Stomach (tissue), 8 donors: ENCODE measurements at regions not wholly inside any gene's neighbourhood (a gene's known extent, or its start where the extent isn't known, plus 50 kb on each side); places are given as distances from the start of the nearest gene placed in this dataset.
A peak's percentile ranks its signal among the peaks of the same experiment; 100 is the strongest.

Experiments used
- DNase-seq, 2 donors: peaks; one replicate each; pipeline versions ENCODE4 v3.0.0 to v3.0.0-alpha.2; 2013 to 2019
- H3K27ac ChIP-seq, 5 donors: fragments of 200-600 bp in 4 of 5; sonication (generic) in 4 of 5; one replicate each; pipeline ENCODE4 v1.5.1; 2013 to 2019; ENCODE audit warnings: mild to moderate bottlenecking in 1 of 5, moderate library complexity in 1 of 5
- H3K27me3 ChIP-seq, 3 donors: fragments of 200-600 bp; sonication (generic); one replicate each; pipeline ENCODE4 v1.5.1; 2017 to 2019; ENCODE audit warnings: mixed run types in 1 of 3
- H3K36me3 ChIP-seq, 4 donors: fragments of 200-600 bp; sonication (generic); 1 replicate in 3 of 4; 2 replicates in 1 of 4; pipeline ENCODE4 v1.5.1; 2016 to 2019
- H3K4me1 ChIP-seq, 4 donors: fragments of 200-600 bp; sonication (generic); one replicate each; pipeline ENCODE4 v1.5.1; 2016 to 2019
- H3K4me3 ChIP-seq, 4 donors: fragments of 200-600 bp; sonication (generic) in 3 of 4; one replicate each; pipeline ENCODE4 v1.5.1; 2016 to 2019; ENCODE audit warnings: mild to moderate bottlenecking in 1 of 4
- H3K9me3 ChIP-seq, 4 donors: fragments of 200-600 bp; sonication (generic); one replicate each; pipeline ENCODE4 v1.5.1; 2016 to 2019
- EP300 ChIP-seq: sonication (generic); formaldehyde crosslinking; IDR thresholded peaks from one replicate; pipeline ENCODE4 v1.6.1; 2017; ENCODE audit warnings: antibody characterized with exemption
- POLR2A ChIP-seq, 4 donors: fragments of 450-650 bp; IDR thresholded peaks; one replicate each; pipeline ENCODE4 v1.6.1; 2016; ENCODE audit warnings: antibody characterized with exemption in 4 of 4, control low read depth in 2 of 4, mild to moderate bottlenecking in 1 of 4, moderate library complexity in 1 of 4
- POLR2AphosphoS5 ChIP-seq, 3 donors: sonication (generic); formaldehyde crosslinking; IDR thresholded peaks; one replicate each; pipeline ENCODE4 v1.6.1; 2016; ENCODE audit warnings: antibody characterized with exemption in 3 of 3
- WGBS, 5 donors: extraction: QIAGEN DNeasy Blood & Tissue Kit in 3 of 5; methylation state at CpG; one replicate each; pipeline versions ENCODE4 v1.1.5 to v1.1.7; 2013 to 2018; 5-methylcytosine and 5-hydroxymethylcytosine counted together
- intact Hi-C: fragments of 100-400 bp; cut with DNase I; formaldehyde crosslinking; loops from one replicate; pipeline ENCODE4 v1.15.1; 2023; ENCODE audit warnings: low total_unique reads
- TF ChIP-seq, protein P1 (sequence below), 7 experiments: fragments of 450-650 bp in 4 of 7; fragments of 200-600 bp in 3 of 7; sonication (generic) in 3 of 7; IDR thresholded peaks; one replicate each; pipeline ENCODE4 v1.5.1; 2016 to 2019; ENCODE audit warnings: antibody characterized with exemption in 7 of 7, control low read depth in 2 of 7, mild to moderate bottlenecking in 1 of 7
- donor health status: healthy with polysubstance abuse.
- donor health status: Bipolar disorder and iron deficiency.
- donor health status: healthy.

DNA sequence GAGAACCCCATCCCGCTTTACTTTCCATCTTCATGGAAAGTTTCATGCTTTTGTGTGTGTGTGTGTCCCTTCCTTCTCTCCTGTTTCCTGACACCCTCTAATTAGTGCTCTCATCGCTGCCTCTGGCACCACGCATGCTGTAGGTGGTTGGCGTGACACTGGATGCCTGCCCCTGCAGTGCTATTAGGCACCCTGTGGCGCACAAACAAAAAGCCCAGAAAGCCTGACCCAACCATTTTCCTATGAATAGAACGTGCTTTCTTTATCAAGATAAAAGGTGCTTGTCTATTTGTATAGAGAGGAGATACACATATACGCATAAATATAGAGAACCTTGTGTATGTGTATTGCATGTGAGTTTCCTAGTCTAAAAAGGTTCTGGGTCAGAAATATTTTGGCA is 120.8 kb upstream of the CDCA7L start:
- WGBS, 5 donors = 66 to 76% (median 75%) methylated on average over 7 of the region's 7 CpGs
- Histone ChIP-seq H3K4me3 (no peak overlapping the region), H3K36me3 (no peaks in the 10 kb centered on the region), H3K27ac (no peak overlapping the region), H3K4me1 (no peaks in the 10 kb centered on the region), H3K27me3 (peaks cover 0 to 6% (median 0%) of the 10 kb centered on the region in 3 donors), H3K9me3 (no peaks in the 10 kb centered on the region)
- TF ChIP-seq POLR2A (IDR thresholded peaks at IDR 0.05) = no peak
- TF ChIP-seq, protein P1, sequence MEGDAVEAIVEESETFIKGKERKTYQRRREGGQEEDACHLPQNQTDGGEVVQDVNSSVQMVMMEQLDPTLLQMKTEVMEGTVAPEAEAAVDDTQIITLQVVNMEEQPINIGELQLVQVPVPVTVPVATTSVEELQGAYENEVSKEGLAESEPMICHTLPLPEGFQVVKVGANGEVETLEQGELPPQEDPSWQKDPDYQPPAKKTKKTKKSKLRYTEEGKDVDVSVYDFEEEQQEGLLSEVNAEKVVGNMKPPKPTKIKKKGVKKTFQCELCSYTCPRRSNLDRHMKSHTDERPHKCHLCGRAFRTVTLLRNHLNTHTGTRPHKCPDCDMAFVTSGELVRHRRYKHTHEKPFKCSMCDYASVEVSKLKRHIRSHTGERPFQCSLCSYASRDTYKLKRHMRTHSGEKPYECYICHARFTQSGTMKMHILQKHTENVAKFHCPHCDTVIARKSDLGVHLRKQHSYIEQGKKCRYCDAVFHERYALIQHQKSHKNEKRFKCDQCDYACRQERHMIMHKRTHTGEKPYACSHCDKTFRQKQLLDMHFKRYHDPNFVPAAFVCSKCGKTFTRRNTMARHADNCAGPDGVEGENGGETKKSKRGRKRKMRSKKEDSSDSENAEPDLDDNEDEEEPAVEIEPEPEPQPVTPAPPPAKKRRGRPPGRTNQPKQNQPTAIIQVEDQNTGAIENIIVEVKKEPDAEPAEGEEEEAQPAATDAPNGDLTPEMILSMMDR (IDR thresholded peaks at IDR 0.05) = no peak
- intact Hi-C loops = no loop called here
- DNase-seq = no peak

DNA sequence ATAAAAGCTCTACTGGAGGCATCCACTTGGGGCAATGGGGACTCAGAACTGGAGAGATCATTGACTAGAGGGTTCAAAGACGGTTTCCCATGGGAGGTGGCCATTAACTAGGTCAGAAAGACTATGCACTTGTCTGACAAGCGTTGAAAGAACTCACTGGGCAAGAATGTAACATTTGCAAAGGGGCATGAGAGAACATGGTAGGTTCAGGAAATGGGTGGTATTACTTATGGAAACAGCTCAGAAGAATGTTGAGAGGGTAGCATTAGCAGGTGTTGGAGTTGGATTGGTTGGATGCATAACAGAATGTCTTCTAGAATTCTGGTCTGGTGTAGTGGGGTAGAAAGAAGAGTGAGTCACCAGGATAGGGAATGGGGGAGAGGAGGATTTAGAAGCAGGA is 119.1 kb upstream of the CDCA7L start:
- H3K27me3 ChIP-seq = peaks cover 0 to 6% (median 0%) of the 10 kb centered on the region in 3 donors
- 69 to 87% (median 81%) methylated on average over 2 of the region's 2 CpGs for WGBS, 5 donors
- TF ChIP-seq POLR2AphosphoS5 (IDR thresholded peaks at IDR 0.05) (no peak), POLR2A (IDR thresholded peaks at IDR 0.05) (no peak), EP300 (no peak)
- TF ChIP-seq, protein P1 (IDR thresholded peaks at IDR 0.05) = no peak
- no peaks in the 10 kb centered on the region for H3K9me3 ChIP-seq
- no peaks in the 10 kb centered on the region for H3K36me3 ChIP-seq
- H3K4me3 ChIP-seq = no peak overlapping the region
- no peak overlapping the region for H3K27ac ChIP-seq
- intact Hi-C loops = no loop called here
- no peaks in the 10 kb centered on the region for H3K4me1 ChIP-seq
- DNase-seq = no peak

DNA sequence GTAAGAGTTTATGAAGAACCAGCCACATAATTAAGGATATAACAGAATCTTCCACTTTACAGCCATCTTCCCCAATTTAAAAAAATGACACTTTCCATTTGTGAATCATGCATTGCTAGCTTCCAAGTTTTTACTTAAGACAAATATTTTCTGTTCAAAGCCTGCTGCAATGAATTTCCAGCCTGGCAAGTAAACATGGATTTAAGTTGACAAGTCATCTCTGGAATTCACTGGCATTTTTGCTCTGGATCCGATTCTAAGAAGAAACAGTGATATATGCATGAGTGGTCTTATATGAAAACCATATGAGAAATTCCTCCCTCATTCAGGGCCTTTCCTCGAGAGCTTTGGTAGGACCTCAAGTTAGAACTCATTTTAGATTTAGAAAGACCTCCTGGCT is 116.1 kb upstream of the CDCA7L start:
- Histone ChIP-seq H3K4me1 (no peaks in the 10 kb centered on the region), H3K9me3 (no peaks in the 10 kb centered on the region), H3K36me3 (no peaks in the 10 kb centered on the region), H3K27ac (no peak overlapping the region), H3K4me3 (no peak overlapping the region), H3K27me3 (peaks cover 0 to 6% (median 0%) of the 10 kb centered on the region in 3 donors)
- TF ChIP-seq, protein P1 (IDR thresholded peaks at IDR 0.05) = no peak
- TF ChIP-seq EP300 (no peak), POLR2A (IDR thresholded peaks at IDR 0.05) (no peak), POLR2AphosphoS5 (IDR thresholded peaks at IDR 0.05) (no peak)
- DNase-seq = peak in 1 of 2 donors; percentile 22
- WGBS, 5 donors = 50 to 71% (median 66%) methylated on average over 2 of the region's 2 CpGs
- intact Hi-C loops = no loop called here

DNA sequence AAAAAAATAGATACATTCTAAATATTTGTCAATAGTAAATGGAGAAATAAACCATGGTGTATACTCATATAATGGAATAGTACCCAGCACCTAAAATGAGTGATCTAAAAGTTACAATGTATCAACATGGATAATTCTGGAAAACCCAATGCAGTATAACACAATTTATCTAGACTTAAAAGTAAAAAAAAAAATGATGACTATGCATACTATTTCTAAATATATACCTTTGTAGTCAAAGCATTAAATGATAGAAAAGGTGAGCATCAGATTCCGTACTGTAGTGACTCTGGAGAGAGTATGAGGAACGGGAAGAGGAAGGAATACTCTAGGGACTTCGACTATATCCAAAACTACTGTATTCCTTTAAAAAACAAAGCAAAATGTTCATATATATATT is 115.2 kb upstream of the CDCA7L start:
- Histone ChIP-seq H3K4me3 (no peak overlapping the region), H3K36me3 (no peaks in the 10 kb centered on the region), H3K27ac (no peak overlapping the region), H3K9me3 (no peaks in the 10 kb centered on the region), H3K4me1 (no peaks in the 10 kb centered on the region), H3K27me3 (peaks cover 0 to 6% (median 0%) of the 10 kb centered on the region in 3 donors)
- WGBS, 5 donors = 82 to 92% (median 85%) methylated on average over 3 of the region's 3 CpGs
- no peak for DNase-seq
- TF ChIP-seq POLR2A (IDR thresholded peaks at IDR 0.05) (no peak), POLR2AphosphoS5 (IDR thresholded peaks at IDR 0.05) (no peak), EP300 (no peak)
- TF ChIP-seq, protein P1 (IDR thresholded peaks at IDR 0.05) = no peak
- intact Hi-C loops = no loop called here
